Activated effector memory CD4-positive, alpha-beta T cell treated with anti-CD3 and anti-CD28 coated beads, Interleukin-2, amount 50 U/mL, for 16 hours (primary cell): ENCODE measurements at regions not wholly inside any gene's neighbourhood (a gene's known extent, or its start where the extent isn't known, plus 50 kb on each side); places are given as distances from the start of the nearest gene placed in this dataset.

ENCODE experiments used
- DNase-seq: peaks from one replicate; pipeline ENCODE4 v3.0.0-alpha.2; 2020

DNA sequence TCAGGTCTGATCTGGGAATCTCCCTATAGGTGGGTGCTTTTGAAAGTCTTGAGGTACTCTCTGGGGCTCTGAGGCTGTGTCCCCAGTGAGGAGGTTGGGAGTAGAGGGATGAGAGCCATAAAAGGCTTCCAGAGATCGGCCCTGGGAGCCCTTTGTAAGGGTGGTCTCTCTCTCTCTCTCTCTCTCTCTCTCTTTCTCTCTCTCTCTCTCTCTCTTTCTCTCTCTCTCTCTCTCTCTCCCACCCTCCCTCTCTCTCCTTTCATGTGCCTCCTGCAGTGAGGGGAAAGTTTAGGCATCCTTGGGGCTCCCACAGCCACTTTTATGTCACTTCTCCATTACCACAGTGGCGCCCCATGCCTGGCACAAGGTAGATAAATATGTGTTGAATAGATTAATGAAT, 271.3 kb upstream of the N4BP1 start:
- DNase-seq: no peak

DNA sequence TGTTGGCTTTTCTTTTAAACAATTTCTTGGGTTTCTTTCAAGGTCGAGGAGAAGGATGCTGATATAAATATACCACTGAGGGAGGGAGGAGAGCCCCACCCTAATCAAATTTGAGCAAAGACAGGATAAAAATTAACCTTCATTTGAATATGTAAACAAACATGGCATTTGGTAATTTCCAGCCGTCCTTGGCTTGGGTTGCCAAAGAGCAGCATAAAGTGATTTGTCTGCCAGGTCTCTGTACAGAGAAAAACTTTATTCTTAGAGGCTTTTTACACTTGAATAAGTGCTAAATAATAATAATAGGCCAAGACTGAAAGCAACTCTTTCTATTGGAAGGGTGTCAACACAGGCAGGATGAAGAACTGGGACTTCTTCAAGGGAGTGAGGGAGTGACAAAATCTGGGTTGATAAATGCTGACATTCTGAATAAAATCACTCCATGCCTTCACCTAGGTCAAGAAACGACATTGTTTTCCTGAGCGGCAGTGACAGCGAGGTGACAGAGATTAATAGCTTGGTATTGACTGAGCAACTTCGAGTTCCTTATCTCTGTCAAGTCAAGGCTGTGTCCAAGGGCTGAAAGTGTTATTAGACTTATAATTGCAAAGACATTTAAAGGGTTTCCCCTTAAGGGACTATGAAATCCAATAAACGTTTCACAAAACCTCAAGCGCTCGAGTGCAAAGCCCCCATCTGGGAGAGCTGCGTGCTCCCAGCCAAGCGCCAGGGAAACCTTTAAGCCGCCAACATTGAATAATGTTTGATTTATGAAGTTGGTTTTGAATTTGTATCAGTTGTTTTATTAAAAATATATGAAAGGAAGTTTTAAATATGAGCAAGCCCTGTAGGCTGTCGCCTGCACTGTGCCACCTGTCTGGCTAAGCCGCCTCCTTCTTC, 269.5 kb upstream of the N4BP1 start:
- no peak for DNase-seq

DNA sequence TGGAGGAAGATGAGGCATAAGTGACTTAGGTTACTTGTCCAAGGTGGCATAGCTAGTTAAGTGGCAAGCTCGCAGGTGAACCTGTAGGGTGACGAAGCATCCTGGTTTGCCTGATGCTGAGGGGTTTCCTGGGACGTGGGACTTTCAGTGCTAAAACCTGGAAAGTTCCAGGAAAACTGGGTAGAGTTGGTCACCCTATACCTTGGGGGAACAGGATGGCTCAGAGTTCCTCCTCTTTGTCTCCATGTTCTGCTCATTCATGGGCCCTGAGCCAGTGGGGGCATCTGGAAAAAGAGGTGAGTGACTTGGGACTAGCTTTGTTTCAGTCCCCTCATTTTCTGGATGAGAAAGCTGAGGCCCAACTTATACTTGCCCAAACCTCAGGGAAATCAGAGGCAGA, 268.0 kb upstream of the N4BP1 start:
- no peak for DNase-seq

DNA sequence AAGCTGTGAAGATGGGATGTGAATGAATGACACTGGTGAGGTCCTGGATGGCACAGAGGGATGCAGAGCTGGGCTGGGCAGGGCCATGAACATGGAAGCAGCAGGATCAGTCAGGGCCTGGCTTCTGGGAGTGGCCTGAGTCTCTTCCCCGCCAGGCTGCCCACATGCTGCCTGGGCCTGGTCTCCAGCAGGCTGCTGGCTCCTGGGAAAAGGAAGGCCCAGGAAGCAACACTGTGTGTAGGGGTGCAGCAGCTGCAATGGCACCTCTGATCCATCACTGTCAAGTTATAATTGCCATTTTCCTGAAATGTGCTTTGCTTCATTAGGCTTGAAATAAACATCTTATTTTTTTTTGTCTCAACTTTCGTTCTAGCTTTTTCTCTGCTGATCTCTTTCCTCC, 260.2 kb upstream of the N4BP1 start:
- DNase-seq: no peak

DNA sequence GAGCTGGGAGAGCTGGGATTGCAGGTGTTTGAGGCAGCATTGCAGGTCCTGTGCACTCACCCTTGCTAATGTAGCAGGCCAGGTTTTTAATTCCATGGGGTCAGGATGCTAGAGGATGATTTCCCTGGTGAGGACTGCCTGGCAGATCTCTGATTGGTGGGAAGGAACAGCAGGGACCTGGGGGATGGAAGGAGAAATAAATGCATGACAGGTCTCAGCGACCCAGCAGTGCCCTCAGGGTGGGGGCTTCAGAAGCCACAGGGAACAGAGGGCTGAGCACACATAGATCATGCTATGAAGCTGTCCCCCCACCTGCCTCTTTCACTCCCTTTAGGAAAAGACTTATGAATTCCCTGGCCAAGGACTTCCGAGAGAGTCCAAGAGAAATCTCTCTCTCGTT, 255.5 kb upstream of the N4BP1 start:
- DNase-seq: no peak

DNA sequence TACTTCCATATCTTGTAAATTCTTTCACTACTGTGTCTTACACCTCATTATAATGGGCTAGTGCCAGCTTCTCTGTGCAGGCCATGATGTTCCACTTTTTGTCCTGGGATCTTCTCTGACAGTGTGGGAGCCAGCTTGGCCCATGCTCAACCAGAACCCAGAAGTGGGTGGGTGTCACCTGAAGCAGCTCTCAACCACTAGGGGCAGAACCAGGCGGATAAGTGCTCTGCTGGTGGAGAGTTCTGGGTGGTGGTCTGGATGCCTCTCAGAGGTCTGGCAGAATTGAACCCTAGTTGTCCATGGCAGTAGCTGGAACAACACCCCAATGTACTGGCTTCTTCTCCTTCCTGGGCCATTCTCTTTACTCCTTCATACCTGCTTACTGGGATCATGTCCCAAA, 254.1 kb upstream of the N4BP1 start:
- no peak for DNase-seq

DNA sequence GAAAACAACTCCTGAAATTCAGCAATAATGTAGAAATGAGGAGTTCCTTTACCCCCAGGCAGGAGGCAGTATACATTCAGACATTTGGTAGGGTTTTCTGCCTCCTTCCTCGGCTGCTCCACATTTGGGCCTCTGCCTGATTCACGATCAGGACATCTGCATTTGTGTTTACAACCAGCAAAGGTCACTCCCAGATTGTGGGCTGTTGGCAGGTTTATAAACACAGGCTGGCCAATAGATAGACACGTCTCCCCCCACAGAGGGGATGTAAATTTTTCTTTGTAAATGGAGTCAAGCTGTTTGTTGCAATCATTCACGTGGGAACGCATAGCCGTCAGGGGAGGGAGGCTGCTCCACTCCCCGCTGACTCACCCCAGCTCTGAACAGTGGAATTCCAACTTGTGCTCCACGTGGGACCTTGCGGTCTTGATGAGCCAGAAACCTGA, 252.1 kb upstream of the N4BP1 start:
- no peak for DNase-seq

DNA sequence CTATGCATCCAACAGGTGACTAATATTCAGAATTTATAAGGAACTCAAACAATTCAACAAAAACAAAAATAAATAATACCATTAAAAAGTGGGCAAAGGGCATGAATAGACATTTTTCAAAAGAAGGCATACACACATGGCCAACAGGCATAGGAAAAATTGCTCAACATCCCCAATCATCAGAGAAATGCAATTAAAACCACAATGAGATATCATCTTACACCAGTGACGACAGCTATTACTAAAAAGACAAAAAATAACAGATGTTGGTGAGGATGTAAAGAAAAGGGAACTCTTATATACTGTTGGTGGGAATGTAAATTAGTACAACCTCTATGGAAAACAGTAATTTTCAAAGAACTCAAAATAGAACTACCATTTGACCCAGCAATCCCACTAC, 250.4 kb upstream of the N4BP1 start:
- DNase-seq: no peak

DNA sequence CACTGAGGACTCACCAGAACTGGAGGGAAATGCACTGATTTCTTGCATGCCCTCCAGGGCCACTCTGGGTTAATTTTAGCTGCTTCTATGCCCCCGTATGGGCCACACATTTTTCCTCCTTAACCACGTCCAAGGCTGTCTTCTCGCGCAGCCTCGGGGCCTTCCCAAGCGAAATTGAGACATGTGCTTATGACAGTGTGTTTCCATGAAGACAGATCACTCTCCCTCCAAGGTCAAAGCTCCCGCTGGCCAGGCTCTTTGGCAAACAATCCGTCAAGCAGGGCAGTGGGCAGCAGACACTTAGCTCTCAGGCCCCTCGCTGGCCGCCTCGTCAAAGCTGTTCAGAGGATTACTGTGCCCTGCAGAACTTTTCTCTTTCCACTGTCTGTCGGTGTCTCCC, 243.0 kb upstream of the N4BP1 start:
- no peak for DNase-seq

DNA sequence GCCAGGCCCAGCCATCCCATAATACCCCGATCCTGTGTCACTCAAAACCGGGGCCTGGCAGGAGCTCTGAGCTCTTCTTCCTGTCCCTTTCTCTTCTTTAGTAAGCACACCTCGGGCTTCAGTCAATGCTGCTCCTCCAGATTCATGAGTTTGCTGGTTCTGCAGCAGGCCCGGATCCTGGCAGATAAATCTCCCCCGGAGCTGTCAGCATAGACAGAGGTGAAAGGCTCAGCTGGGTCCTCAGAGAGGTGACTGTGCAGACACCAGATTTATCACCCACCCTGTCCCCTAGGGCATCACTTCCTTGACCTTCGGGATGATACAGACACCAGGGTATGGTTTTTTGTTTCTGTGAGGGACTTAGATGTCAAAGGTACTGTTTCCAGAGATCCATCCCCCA, 242.5 kb upstream of the N4BP1 start:
- no peak for DNase-seq

DNA sequence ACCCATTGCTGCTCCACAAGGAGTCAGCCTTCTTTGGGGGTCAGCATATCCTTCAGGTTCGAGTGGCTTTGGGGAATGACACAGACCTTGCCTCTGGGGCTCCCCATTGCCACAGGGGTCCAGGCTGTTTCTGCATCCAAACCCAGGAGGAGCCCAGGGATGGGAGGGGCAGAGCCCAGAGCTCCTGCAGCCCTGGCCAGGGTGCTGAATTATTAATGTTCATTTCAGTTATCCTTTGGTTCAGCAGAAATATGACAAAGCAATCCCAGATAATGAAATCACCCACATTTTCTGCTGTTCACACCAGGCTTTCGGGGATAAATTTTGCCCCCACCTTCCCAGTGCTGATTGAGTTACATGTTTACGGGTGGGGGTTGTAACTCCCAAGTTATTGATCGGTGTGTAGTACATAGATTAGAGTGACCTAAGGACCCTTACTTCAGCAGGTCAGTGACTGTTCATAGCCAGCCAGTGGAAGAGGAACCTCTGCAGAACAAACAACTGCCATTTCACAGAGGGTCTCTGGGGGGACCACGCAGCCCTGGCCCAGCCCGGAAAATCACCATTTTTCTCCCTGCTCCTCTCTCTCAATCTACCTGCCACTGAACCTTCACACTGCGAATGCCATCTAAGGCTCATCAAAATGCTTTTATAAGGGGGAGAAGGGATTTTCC, 240.3 kb upstream of the N4BP1 start:
- DNase-seq: no peak

DNA sequence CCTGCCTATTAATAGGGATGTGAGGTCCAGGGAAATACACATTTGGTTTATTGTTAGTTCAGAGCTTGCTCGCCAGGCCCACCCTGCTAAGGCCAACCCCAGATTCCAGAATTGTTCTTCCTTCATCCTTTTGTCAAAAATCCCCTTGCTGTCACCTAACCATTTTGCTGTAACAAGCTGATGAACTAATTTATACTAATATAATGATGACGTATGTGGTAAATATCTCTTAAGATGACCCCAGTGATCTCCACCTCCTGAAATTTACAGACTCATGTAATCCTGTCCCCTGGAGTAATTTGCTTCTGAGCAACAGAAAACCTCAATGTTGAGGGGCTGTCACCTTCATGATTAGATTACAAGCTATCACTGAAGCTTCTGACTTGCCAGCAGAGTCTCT, 236.3 kb upstream of the N4BP1 start:
- DNase-seq: no peak

DNA sequence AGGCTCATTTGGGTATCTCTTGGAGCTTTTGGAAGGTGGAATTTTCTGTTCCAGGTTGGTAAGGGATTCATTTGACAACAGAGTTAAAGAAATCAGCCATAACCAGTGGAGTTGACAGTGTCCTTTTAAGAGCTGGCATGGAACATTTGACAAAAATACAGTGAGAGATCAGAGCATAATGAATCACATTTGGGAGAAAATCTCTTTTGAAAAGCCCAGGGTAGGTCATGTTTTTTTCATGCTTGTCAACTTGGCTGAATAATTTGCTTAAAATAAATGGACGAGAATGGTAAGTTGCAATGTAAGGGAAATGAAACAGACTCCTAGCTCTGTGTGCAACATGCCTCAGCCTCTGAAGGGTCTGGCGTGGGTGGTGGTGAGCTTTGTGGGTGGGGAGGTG, 235.3 kb upstream of the N4BP1 start:
- no peak for DNase-seq

DNA sequence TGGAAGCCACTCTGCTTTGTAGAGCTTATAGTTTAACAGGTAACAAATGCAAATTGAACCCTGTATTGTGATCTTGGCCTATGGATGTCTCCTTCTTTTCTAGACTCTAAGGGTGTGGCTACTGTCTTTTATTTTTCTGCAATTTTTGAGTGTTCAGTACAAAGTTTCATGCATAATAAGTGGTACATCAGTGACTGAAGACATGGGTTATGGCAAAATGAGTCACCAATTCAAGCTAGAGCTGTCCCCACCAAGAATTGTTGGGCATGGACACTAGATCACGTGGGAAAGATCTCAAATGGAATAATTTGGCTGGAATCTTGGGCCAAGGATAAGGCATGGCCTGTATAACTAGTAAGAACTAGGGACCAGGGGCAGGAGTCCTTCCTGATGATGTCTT, 228.4 kb upstream of the N4BP1 start:
- DNase-seq: no peak

DNA sequence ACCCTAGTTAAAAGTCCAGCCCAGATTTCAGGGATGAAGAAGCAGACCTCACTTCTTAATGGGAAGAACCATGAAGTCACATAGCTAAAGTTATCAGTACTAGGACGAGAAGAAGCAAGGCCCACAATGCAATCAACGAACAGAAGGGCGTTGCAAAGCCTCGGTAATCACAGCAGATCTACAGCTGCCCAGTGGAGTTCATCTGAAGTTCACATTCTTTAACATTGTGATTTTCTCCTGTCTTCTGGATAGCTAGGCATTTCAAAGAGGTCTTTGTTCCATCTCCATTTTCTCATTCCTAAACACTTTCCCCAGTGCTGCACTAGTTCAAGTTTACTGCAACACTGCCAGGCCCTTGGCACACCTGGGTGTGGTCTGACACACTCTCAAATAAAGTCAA, 226.7 kb upstream of the N4BP1 start:
- DNase-seq: no peak

DNA sequence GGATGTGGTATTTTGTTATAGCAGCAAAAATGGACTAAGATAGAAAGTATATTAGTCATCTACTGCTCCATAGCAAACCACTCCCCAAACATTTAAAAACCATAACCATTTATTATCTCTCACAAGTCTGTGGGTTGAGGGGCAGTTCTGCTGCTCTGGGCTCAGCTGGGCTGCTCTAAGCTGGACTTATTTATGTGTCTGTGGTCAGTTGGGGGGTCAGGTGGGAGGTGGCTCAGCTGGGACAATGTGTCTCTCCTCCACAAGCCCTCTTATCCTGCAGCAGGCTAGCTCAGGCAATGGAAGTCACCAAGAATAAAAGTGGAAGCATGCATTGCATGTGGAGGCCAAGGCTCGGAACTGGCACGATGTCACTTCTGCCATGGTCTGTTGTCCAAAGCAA, 226.1 kb upstream of the N4BP1 start:
- no peak for DNase-seq

DNA sequence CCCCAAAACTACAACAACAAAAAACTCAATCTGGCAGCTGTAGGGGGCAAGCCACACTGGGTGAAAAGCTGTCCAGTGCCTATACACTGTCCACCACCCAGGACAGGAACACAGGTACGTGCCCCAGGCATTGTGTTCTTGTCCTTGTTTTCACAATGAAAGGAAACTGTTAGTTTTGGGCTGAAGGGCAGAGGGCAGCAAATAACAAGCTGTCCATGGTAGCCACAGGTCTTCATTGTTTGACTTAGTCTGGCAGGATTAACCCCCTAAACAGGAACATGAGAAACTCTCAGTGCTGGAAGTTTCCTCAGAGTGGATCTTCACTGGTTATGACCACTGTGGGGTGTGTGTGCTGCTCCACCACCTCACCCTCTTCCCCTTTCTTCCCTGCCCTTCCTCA, 224.6 kb upstream of the N4BP1 start:
- no peak for DNase-seq

DNA sequence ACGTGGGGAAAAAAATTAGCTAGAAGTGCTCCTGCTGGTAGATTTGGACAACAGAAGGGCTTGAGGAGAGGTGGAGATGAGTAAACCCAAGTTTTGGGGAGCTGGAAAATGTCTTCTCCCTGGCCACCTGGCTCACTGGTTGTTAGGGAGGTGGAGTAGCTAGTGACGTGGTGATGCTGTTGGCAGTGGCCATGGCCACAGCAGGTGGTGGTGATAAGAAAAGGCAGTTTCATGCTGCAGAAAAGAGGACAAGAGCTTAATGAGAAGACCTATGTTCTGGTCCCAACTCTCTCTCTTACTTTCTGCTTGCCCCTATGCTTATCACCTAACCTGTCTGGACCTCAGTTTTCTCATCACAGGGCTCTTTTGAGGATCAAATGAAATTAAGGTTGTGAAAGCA, 223.5 kb upstream of the N4BP1 start:
- no peak for DNase-seq

DNA sequence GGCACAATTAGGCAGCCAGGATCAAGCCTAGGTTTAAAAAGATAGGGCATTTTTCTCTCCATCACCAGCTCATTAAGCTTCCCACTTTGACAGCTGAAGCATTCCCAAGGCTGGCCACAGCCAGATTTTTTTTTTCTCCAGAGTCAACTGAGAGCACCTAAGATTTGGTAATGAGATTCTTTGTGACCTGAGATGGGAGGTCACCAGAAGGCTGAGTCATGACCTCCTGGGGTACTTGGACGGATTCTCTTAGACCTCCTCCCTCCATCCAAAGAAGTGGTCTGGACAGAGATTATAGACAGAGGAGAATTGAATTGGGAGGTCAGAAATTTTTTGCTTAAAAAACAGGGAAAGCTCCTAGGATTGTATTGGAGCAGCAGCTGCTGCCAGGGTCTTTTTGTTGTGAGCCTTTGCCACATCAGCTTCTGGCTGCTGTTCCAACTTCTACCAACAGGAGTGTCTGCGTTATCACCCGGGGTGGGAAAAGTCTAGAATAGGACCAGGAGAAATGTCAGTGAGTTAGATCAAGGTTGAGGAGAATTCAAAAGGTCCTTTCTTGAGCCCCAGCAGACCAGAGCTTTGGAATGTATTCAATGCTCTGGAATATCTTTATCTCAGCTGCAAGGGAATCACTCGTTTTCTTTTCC, 221.2 kb upstream of the N4BP1 start:
- no peak for DNase-seq

DNA sequence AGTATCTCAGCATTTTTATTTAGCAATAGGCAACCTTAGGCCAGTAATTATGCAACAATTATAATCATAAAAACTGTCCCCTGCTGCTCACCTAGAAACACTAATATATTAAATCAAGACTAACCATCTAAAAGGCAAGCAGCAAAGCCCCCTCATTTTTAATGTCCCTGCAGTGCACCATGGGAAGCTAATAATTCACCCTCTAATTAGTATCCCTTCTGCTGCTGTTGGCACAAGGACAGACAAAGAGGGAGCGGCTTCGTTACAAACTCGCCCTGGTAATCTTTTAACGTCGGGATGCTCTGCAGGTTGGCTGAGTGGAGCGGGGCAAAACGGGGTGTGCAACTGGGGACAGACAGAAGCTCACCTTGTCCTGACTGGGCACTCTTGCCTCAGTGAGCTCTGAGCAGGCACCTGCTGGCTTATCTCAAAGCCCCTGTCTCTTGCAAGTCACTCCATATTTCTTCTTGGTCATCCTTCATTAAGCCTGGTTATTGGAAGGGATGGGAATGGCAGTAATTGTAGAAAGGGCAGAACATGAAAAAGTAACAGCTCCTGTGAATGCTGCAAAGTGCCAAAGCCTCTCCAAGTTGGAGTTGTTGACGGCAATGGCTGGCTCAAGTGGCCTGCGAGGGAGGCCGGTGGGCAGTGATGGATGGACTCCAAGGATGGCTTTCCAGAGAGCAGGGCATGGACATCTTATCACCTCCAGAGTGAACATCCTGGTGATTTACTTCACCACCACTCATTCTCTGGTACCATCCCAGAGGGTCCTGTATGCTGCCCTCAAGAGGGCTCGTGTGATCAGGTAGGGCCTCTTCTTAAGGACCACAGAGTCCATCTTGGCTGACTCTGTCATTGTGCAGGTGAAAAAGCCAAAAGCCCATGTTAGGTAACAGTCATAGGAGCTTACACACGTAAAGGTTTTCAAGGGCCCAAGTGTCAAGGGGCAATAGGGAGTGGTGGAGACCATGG, 219.6 kb upstream of the N4BP1 start:
- DNase-seq: no peak

DNA sequence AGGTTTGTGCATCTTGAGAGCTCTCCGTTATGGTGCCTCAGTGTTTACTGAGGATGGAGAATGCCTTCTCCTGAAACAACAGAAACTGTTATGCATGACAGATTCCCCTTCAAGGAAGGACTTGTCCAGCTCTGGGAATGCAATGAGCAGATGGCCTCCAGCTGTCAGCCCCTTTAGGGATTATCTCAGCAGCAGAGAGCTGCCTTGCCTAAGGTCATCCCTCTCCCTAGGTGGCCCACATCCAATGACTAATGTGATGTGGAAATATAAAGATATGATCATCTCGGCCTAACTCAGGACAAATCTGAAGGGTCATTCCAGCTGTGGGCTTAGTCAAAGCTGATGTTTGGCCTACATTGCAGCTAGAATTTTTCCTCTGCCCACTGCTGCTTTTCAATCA, 214.3 kb upstream of the N4BP1 start:
- no peak for DNase-seq

DNA sequence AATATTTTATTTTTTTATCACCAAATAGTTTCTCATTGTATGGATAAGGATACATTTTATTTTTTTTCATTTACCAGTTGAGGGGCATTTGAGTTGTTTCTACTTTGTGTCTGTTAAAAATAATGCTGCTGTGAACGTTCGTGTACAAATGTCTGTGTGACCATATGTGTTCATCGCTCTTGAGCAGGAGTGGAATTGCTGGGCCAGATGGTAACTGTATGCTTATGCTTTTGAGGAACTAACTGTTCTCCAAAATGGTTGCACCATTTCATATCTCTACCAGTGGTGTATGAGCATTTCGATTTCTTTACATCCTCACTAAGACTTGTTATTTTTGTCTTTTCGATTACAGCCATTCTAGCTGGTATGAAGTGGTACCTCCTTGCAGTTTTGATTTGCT, 212.5 kb upstream of the N4BP1 start:
- DNase-seq: no peak

DNA sequence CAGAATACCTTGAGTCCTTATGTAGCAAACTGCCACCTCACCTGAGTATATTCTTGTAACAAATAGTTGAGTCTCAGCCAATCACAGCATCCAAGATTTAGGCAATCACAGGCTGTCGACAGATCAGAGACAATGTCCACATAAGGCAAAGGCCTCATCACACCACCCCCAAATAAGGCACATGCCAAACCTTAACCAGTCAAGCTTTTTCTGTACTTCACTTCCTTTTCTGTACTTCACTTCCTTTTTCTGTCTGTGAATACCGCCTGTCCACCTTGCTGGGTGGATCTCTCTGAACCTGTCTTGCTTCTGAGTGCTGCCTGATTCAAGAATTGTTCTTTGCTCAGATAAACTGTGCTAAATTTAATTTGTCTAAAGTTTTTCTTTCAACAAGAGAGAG, 210.4 kb upstream of the N4BP1 start:
- DNase-seq: no peak
